ENCODE measurements at regions not wholly inside any gene's neighbourhood (a gene's known extent, or its start where the extent isn't known, plus 50 kb on each side); places are given as distances from the start of the nearest gene placed in this dataset.
A peak's percentile ranks its signal among the peaks of the same experiment; 100 is the strongest.
"Not testable (repeated sequence)": the region's sequence is repeated elsewhere in the genome, so short reads cannot be mapped to it uniquely, and the experiment has no call there.

DNA sequence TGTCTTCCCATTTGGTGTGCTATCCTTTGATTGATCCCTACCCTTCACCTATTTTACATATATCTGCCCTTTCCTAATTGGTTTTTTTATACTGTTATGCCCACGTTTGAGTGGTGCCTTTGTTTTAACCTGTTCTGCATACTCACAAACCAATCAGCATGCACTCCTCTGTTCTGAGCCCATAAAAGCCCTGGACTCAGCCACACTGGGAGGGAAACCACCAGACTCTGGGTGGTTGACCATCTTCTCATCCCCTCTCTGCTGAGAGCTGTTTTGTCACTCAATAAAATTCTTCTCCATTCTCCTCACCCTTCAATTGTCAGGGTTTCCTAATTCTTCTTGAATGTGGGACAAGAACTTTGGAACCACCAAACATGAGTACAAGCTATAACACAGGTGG is 989.8 kb downstream of the ADGRL2 start:
- no peak for DNase-seq

DNA sequence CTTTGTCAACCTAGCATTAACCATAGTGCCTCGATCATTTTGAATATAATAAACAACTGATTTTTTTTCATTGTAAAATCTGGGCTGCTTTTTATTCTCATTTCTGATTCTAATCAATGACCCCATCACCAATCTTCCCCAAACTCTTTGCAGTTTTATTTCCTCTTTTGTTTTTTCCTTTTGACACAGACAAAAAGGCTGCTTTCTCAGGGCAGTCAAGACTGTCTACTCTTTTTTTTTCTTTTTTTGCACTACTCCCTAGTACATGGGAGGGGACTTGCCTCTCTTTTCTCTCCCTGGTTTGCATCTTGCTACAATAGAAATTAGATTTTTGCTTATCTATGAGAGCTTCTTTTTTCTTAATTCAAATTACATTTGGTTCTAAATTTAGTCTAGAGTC is 987.9 kb downstream of the ADGRL2 start:
- no peak for DNase-seq

DNA sequence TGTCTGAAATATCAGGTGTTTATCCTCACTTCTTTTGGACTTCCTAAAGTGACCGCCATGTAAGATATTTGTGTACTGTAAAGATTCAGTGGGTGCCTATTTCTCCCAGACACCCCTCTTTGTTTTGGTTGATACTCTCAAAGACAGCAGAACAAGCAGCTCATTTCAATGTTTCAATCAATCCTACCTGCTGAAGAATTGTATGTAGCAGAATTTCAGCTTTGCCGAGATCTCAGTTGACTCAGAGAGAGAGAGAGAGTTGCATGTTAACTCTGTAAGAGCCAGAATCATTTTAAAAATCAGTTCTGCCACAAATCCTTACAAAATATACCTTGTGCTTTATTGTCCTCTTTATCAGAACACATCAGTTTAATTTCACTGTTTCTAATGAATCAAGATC is 987.3 kb downstream of the ADGRL2 start:
- DNase-seq: no peak

DNA sequence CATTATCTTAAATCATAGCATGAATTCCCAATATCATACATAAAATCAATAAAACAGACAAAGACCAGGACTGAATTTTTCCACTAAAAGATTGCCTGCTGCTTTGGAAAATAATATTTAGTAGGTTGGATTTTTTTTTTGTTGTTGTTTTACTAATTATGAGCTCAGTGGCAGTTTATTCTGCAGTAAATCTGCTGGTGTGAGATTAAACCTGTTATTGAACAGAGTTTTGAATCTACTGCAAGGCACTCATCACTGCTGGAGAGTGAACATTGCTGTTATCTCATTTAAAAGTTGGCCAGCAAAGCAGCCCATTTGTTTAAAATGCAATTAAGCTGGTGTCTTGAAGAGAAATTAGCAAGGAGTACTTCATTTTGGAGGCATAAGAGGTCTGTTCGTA is 986.1 kb downstream of the ADGRL2 start:
- no peak for DNase-seq

DNA sequence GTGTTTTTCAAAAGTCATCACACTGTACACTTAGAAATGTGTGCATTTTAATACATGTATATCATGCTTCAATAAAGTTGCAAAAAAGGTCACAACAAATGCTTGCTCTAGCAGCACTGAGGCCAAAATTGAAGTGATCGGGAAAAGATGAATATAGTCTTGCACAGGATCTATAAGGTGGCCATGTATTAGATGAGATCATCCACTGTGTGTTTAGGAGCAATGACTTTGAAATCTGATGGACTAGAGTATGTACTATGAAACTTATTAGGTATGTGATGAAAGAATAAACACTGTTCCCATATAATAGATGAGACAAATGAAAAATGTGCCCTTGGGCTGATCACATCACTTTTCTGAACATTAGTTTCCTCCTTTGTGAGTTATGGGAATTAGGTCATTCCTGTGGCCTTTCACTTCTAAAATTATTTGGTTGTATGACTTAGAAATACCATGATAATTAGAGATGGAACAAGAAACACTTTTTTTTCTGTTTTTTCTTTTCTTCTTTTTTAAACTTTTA is 984.6 kb downstream of the ADGRL2 start:
- no peak for DNase-seq

DNA sequence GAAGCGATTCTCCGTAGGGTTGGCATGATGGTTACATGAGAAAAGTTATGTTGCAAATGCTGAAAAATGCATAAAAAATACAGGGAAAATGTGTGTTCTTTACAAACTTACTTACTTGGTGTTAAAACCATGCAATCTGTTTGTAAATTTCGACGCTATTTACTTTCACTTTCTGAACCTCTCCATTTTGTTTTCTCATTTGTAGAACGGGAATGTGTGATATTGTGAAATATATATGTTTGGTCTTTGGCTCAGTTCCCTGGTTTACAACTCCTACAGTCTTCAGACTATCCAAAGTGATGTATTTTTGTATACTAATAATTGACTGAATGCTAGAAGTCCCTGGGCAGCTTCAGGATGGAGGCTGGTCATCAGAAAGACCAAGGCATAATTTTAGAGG is 982.3 kb downstream of the ADGRL2 start:
- no peak for DNase-seq

DNA sequence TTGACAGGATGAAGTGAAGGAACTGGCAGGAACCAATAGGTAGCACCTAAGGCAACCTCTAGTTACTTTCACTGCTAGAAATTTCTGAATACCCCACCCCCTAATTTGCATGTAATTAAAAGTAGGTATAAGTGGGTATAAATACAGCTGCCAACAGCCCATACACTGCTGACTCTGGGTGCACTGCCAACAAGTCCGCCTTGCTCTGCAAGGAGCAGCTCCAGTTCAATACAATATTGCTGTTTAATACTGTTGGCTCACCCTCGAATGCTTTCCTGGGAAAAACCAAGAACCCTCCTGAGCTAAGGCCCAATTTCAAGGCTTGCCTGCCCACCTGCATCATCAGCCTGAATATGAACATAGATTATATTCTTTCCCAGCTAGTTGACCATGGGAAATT is 981.9 kb downstream of the ADGRL2 start:
- no peak for DNase-seq

DNA sequence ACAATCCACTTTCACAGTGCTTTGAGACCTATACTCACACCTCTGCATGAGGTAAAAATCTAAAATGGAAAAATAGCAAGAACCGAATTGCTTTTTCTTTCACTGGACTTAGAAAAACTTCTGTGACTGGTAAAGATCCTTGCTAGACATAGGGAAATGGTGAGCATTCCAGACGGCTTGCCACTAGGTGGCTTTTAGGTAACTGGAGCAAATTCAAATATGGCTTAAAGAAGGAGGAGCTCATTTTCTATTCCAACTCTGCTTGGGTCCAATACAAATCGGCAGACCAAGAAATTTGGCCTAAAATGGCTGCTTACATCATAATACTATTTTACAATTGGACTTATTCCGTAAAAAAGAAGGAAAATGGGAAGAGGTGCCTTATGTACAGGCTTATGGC is 977.9 kb downstream of the ADGRL2 start:
- DNase-seq: no peak

DNA sequence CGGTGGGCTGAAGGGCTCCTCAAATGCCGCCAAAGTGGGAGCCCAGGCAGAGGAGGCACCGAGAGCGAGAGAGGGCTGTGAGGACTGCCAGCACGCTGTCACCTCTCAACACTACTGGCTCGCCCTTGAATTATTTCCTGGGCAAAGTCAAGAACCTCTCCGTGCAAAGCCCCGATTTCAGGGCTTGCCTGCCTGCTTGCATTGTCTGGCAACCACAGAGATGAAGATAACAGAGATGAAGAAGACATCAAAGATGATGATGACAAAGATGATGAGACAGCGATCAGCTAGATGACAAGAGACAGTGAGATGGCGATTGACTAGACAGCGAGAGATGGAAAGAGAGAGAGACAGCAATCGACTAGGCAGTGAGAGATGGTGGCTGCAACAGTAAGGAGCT is 976.5 kb downstream of the ADGRL2 start:
- no peak for DNase-seq

DNA sequence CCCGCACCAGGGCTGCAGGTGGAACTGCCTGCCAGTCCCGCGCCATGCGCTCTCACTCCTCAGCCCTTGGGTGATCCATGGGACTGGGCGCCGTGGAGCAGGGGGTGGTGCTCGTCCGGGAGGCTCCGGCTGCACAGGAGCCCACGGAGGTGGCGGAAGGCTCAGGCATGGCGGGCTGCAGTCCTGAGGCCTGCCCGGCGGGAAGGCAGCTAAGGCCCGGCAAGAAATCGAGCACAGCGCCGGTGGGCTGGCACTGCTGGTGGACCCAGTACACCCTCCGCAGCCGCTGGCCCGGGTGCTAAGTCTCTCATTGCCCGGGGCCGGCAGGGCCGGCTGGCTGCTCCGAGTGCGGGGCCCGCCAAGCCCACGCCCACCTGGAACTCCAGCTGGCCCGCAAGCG is 976.0 kb downstream of the ADGRL2 start:
- not testable (repeated sequence) for DNase-seq

DNA sequence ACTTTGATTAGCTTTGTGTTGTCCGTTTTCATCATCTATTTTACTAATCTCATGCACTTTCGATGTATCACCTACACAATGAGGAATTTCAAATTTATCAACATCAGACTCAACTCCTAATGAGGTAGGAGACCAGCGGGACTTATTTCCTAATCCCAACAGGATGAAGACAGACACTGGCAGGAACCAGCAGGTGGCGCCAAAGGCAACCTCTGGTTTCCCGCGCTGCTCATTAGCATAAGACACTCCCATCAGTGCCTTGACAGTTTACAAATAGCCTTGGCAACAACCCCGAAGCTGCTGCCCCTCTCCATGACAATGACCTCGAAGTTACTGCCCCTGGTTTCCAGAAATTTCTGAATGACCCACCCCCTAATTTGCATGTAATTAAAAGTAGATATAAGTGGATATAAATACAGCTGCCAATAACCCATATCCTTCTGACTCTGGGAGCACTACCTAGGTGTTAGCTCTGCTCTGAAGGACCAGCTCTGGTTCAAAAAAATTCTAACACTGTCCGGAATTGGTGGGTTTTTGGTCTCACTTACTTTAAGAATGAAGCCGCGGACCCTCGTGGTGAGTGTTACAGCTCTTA is 974.8 kb downstream of the ADGRL2 start:
- peak; percentile 17 for DNase-seq

DNA sequence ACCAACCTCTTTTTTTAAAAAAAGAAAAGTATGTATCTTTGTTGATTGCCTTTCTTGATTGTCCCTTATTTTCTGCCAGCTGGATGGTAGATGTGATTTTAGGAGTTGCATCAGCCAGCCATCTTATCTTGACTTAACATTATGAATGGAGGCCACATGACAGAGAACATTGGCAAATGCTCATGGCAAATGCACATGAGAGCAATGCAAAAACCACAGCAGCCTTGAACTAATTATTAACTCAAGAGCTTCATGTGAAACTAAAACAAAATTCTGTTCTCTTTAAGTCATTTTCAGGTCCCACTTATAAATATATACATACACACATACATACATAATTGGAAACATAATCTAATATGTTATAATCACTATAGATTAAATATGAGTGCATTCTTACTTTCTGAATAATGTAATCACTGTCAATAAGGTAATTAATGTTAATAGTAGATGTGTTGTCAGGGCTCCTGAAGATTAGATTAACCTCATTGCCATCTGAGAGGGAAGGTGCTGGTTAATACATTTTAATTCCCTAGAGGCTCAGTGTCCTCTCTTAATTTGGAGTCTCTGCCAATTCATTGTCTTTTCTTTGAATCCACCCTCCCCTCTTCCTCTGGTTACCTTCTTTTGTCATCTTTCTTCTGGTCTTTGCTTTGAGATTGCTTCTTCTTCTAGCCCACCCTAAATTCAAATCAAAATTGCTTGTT is 962.2 kb downstream of the ADGRL2 start:
- no peak for DNase-seq

DNA sequence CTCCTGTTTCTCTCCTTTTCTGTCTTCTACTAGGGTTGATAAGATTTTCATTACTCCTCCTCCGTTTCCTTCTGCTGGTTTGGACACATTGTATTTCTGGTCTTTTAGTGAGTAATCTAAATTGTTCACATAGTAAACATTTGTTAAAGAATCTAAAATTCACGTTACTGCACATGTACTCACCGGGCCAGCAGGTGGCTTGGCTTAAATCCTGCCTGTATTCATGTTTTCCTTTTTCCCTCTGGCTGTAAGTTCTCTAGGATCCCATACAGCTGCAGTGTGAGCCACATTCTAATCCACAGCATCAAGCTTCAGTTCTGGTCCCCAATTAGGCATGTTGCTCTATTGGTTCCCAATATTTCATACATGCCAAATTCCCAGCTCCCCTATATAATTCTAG is 958.3 kb downstream of the ADGRL2 start:
- no peak for DNase-seq

DNA sequence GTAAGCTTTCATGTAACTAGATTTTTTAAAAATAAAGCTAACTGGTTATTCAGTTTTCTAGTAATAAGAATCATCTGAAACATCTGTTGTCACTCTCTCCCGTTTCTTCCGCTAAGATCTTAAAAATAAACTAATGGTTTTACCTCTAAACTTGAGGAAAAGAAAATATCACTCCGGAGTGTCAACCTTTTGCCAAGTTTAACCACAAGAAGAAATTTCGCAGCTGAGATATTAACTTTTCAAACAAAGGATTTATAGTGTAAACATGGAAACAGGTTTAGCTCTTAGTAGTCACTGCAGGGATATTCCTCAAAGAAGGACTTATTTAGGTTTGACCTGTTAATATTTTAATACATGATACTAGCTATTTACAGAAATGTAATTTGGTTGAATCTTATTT is 954.9 kb downstream of the ADGRL2 start:
- DNase-seq: no peak

DNA sequence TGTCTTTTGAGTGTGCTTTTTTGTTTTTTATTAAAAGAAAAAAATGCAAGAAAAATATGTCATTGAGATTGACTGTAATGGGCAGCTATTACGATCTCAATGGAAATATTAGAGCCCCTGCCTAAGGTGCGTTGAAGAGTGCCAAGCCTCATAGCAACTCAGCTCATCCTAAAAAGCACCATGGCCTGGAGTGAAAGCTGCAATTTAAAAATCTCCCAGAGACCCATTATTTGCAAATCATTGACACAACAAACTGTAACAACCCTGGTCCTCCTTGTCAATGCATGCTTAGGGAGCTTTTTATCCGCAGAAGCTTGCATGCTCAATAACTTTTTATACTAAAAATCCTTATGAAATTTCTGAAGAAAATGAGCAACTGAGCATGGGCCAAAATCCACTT is 954.5 kb downstream of the ADGRL2 start:
- no peak for DNase-seq

DNA sequence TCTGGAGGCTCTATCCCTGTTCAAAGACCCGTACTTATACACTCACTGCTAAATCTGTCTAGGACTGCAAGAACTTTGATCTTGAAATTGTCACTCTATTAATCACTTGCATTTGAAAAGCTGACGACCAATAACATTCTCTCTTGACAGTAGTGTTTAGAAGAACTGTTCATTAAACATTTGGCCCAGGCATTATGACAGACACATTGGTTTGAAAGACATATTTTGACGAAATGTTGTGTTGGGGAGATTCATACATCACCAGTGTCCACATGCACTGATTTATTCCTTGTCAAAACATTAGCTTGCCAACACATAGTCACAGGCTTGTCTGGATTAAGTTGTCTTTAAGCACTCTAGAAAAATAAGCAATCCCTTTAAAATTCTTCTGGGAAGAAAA is 951.3 kb downstream of the ADGRL2 start:
- no peak for DNase-seq

DNA sequence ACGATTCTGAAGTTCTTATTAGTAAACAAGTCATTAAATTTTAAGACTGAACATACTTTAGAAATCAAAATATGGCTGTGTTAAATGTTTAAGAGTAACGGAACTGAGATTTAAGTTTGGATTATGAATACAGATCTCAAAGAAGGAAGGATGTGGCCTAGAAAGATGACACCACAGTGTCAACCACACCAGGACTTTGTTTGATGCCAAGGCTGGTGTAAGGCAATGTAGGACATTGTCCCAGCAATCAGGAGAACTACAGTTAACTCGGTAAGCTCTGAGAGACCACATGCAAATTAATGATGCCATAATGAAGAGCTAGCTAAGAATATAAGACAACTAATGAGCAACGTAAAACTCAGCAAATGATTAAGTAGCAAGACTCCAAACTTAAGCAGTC is 932.9 kb downstream of the ADGRL2 start:
- no peak for DNase-seq

DNA sequence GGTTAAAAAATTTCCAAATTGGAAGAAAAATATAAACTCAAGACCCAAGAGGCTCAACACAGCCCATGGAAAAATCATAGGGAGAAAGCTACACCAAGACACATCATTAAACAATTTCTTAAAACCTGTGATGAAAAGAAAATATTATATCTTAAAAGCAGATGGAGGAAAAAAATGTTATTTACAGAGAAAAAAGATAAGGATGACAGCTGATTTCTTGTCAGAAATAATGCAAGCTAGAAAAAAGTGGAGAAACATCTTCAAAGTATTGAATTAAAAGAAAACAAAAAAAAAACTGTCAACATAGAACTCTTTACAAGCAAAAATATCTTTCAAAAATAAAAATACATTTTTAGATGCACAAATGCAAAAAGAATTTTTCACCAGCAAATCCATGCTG is 930.5 kb downstream of the ADGRL2 start:
- no peak for DNase-seq

DNA sequence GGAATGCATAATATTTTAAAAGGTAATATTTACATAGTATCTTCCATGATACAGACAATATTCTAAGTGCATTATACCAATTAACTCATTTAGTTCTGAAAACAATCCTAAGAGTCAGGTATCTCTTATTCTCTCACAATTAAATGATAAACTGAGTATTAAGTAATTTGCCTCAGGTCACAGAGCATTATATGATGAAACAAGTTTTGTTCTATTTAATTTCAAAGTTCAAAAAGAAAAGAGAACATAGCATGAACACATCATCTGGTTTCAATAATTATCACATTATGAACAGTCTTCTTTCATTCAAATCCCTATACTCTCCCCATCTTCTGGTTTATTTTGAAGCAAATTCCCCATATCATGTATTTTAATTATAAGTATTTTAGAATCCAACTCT is 927.5 kb downstream of the ADGRL2 start:
- no peak for DNase-seq

DNA sequence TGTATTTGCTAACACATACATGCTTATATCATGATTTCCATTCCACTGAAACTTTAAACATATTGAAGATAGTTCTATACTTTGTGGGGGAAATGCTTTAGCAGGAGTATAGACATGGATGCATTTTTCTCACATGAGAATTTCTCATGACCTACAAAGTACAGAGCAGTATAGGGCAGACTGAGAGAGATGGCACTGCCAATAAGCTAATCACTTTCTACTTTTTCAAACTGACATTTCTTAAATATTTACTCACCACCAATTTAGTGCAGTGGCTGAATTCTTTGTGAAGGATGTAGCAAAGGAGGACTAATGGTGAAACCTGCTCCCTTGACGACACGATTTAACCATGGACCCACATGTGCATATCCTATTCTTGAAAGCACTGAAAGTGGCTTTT is 923.5 kb downstream of the ADGRL2 start:
- no peak for DNase-seq

DNA sequence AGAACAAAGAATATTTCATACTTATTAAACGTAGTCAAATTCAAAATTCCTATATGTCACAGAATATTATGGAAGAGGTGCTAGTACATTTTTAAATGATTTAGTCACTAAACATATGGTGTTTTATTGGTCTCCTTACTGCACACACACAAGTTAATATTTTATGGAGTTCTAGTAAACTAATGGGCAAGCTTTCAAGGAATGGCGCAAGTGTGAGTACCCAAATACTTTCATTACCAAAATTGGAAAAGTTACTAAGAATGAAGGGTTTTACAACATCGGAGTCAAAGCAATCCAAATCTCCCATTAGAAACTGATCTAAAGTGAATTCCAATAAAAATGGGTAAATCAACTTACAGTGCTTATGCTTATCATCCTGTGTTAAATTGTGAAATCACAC is 921.9 kb downstream of the ADGRL2 start:
- DNase-seq: no peak

DNA sequence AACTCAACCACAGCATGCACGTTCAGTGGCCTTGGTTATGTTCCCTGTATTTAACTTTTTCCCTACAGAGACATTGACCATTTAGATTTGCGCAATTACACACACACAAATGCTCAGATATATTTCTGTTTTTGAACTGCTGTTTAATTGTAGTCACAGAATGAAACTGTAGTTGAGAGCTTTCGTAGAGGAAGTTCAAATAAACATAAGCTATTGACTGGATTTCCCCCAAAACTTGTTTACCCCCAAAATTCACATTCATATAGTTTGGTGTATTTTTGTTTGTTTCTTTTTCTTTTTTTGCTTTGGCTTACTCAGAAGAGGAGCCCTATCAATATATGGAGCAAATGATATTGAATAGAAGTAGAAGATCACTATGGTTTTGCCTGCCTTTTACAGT is 921.0 kb downstream of the ADGRL2 start:
- no peak for DNase-seq

DNA sequence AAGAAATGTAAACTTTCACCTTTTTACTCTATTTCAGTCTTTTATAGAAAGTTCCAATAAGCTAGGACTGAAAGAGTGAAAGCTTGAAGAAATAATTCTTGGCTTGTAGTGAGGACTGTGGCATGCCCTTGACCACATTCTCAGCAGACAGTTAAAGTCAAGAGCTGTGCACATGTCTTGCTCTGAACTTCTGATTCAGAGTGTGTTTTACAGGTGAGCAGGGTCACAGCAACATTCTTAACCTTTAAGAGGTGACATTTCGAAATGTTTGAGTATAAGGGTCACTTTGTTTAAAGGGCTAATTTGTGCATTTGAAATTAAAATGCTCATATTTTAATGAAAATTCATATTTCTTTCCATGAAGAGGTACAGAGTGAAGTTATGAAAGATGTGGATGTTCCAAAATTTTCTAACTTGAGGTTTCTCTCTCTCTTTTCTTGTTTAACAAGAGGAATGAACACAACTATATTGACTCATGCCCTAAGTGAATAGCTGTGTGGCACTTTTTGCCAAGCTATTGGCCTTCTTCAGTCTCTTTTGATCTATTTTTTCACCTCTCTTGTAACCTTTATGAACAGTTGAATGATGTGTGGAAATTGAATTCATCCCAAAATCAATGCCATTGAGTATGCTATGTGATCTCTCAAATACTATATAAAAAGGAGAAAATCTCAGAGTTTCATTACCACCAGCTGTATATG is 918.1 kb downstream of the ADGRL2 start:
- no peak for DNase-seq

DNA sequence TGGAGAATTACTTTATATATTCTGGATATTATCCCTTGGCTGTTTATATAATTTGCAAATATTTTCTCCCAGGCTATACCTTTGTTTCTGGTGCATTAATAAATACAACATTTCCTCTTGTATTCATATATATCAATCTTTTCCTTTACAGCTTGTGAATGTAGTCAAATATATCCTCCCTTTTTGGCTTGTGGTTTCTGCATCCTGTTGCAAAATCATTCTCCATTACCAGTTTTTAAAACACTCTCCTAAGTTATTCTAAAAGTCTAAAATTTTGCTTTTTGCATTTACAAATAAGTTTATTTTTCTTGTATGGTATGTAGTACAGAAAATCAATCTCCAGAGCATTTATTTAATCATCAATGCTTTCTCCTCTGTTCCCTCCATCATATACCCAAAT is 909.4 kb downstream of the ADGRL2 start:
- no peak for DNase-seq
